HUDEP-2 (cell line): ENCODE measurements at regions not wholly inside any gene's neighbourhood (a gene's known extent, or its start where the extent isn't known, plus 50 kb on each side); places are given as distances from the start of the nearest gene placed in this dataset.
"Not testable (repeated sequence)": the region's sequence is repeated elsewhere in the genome, so short reads cannot be mapped to it uniquely, and the experiment has no call there.

Experiments
- DNase-seq, 76 experiments: peaks; one replicate each; lab custom pipeline; 2025; ENCODE audit not compliant: unreplicated experiment in 76 of 76; lab: John Stamatoyannopoulos, UW

DNA sequence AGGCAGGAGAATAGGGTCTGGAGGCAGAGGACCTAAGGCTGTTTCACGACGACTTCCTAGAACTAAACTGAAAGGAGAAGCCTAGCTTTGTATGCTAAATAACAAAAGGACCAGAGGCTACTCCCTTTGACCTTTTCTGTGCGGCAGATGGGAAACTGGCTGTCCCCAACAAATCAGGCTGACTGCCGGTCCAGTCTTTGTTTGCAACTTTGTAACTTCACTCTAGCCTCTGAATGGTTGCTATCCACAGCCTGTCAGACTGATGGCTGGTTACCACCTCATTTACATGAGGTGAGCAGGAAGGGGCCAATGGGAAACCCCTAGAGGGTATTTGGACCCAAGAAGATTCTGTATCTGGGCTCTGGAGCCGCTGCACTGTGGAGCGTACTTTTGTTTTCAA is 132.6 kb upstream of the SHH start:
- DNase-seq, result no peak

DNA sequence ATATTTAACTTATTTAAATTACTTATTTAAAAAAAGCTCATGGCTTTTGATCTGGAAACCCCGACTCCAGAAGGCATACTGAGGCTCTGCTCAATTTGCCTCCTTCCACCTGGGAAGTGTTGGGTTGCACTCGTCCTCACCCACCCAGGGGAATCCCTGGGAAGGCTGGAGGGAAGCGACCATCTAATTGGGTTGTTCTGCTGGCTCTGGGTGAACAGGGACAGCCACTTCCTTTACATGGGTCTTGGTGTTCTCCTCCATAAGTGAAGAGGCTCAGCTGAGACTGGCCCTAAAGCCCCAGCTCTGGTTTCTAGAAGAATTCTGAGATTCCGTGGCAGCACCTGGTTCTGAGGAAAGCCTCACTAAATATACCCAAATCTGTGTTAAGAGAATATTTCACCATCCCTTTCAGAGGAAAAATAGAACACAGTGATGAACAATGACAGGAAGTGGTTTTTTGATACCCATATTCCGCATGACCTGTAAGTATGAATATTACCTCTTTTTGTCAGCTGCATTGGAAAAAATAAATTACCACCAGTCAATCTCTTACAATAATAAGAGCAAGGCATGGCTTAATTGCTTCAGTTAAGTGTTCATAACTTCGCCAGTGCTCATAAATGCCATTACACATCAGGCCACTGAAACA is 131.1 kb upstream of the SHH start:
- DNase-seq, result no peak

DNA sequence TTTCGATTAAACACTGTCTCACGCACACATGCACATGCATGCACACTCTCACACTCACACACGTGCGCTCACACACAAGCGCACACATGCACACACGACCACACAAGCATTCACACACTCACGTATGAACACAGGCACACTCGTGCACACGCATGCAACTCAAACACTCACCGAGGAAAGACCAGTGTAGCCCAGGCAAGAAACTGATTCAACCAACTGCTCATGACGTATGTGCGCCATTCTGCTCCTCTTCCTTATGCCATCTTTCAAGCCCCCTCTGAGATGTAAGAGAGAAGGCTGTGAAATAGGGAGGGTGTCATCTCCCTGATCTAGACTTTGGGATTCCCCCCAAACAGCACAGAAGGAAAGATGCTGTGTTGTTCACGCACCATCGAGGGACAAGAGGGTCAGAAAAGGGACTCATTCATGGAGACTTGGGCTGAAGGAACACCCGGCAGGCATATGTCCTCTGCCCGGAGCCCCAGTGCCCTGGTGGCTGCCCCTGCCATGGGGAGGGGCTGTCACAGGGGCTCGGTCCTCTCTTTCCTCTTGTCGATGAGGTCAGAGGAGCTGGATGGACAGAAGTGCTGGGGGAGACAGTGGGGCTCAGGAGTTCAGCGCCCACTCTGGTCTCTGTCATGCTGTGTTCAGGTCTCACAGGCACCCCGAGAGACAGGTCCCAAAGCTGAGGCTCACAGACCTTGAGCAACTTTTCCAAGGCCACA is 130.1 kb upstream of the SHH start:
- DNase-seq, result no peak

DNA sequence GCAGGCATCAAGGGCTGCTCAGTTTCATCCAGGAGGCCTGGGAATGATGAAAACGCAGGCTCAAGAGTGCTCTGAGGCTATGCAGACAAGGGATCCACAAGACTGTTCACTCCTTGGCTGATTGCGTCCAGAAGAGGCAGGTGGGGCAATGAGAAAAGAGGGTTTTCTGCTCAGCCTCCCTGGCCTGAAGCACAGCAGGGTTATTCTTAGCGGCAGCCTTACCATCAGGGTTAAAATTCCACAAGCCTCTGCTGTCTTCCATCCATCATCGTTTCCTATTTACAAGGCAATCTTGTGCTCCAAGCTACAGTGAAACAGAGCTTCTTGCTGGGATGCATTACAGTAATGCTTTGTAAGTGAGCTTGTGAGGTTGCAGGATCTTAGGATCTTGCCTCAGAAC is 129.4 kb upstream of the SHH start:
- no peak for DNase-seq

DNA sequence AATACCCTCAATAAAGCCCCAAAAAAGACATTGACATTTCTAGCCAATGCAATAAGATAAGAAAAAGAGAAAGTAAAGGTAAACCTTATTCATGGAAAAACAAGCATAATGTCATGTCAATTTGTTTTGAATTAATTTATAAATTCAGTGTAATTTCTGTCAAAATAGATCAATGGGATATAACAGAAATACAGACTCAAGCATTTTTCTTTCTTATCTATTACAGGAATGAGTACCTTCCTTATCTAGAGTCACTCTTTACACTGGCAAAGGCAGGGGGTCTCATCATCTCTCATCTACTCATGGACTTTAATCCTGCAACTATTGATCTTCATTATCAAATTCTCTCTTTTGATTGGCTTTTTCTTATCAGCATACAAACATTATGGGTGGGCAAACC is 127.1 kb upstream of the SHH start:
- no peak for DNase-seq

DNA sequence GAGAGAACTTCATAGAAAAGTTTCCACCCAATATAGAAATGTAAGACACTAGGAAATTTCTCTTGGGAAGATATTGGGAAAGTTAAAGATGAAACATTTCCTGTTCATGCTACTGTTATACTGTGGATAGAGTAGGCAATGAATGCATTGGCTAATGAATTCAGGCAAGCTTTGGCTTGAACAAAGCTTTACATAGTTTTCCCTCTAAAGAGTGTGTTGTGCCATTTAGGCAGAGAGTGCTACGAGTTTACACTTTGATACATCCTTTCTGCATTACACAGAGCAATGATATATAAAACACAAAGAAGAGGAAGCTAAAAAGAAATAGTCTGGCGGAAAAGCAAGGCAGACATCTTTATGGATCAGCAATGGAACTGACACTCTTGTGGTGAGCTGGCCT is 125.9 kb upstream of the SHH start:
- DNase-seq, result no peak

DNA sequence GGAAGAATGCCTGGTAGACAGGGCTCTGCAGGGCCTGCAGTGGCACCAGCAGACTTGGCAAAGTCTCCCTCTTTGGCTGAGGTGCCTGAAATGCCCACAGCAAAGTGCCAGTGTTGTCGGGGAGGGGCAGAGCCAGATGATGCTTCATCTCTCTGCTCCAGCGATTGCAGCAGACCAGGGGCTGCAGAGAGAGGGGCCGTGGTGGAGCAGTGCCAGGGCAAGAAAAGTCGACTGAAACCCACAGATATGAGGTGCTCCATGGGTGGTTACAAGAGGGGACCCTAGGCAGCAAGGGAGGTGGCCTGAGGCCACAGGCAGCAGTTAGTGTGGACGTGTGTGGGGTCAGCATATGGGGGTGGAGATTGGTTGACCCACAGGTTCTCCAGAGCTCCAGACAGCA is 123.5 kb upstream of the SHH start:
- DNase-seq, result no peak

DNA sequence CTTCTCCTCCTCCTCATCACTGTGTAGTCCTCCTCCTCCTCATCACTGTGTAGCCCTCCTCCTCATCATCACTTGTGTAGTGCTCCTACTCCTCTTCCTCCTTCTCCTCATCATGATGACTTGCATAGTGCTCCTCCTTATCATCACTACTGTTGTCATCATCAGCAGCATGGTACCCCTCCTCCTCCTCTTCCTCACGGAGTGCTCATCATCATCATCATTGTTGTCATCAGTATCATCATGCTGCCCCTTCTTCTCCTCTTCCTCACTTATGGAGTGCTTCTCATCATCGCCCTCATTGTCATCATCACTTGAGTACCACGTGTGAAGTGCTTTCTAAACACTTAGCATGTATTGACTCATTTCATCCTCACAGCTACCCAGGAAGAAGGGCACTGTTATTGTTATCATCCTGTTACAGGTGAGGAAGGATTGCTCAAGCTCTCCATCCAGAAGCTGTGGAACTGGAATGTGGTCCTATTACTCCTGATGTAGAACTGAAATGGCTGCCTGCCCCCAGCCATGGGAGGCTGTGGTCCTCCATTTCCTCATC is 122.8 kb upstream of the SHH start:
- no peak for DNase-seq

DNA sequence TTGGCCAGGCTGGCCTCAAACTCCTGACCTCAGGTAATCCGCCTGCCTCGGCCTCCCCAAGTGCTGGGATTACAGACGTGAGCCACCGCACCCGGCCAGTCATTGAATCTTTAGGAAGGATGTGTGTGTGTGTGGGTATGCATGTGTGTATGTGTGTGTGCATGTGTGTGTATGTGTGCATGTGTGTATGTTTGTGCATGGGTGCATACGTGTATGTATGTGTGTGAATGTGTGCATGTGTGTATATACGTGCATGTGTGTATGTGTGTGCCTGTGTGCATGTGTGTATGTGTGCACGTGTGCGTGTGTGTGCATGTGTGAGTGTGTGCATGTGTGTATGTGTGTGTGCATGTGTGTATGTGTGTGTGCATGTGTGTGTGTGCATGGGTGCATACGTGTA is 120.1 kb upstream of the SHH start:
- not testable (repeated sequence) for DNase-seq

DNA sequence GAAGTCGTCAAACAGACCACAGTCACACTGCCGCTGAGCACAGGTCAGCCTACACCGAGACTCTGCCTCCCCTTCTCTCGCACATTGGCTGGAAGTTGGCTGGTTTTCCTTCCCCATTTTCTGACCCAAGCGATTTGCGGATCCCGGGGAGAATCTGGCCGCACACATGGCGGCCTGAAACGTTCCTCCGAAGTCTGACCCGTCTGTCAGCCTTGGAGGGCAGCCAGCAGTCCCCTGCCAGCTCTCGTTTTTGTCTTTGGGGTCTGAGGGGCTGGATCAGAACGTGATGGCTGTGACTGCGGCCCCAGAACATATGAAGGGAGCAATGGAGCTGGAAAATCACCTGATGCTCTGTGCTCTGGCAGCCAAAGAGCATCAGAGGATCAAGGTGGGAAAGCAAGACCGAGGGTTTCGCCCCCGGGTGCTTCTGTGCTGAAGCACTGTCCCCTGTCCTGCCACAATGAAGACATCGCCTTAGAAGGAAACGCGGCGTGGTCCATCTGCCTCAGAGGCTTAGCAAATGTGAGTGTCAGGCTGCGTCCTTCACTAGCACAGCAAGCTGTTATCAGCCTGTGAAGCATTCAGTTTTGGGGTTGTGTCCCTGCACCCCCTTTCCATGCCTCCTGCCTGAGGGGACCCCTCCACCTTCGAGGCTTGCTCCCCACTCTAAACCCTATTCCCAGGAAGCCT is 119.3 kb upstream of the SHH start:
- DNase-seq, result no peak

DNA sequence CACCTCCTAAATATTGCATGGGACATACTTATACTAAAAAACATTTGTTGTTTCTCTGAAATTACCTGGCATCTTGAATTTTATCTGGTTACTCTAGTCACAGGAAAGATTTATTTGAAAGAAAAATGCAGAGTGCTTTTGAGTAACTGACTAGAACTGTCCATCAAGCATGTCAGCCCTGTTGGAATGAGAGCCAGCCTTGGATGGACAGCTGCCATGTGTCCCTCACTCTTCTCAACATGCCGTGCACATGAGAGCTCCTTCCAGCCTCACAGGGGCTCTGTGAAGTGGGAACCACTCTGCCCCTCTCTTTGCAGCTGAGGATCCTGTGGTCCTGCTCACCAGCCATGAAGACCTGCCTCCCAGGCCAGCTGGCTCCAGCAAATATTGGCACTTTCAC is 118.3 kb upstream of the SHH start:
- no peak for DNase-seq

DNA sequence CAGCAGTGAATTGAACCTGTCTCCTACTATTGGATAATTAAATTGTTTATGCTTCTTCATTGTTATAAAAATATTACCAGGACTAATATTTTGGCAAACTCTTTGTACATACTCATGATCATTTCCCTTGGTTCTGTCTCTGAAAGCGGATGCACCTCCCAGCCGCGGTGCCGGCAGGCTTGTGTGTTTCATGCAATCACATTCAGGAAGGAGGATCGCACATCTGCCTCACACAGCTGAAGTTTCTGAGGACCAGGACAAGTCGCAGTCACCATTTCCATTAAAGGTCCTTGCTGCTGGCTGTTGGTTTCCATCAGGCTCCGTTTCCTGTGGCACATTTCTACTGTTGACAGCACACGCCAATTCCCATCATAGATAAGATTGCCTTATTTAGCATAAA is 117.8 kb upstream of the SHH start:
- DNase-seq, result no peak

DNA sequence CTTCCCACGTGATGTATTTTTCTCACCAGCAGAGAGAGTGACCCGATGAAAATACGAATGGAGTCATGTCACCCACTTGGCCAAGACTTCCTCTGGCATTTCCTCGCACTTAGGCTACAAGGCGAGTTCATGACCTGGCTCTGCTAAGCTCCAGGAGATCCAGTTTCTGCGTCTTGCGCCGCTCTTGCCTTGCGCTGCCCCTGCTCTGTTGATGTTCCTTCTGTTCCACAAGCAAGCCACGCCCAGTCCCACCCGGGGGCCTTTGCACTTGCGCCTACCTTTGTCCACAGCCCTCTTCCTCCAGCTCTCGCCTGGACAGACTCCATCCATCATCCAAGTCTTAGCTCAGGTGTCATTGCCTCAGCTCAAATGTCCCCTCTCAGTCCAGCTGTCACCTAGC is 116.3 kb upstream of the SHH start:
- DNase-seq, result no peak

DNA sequence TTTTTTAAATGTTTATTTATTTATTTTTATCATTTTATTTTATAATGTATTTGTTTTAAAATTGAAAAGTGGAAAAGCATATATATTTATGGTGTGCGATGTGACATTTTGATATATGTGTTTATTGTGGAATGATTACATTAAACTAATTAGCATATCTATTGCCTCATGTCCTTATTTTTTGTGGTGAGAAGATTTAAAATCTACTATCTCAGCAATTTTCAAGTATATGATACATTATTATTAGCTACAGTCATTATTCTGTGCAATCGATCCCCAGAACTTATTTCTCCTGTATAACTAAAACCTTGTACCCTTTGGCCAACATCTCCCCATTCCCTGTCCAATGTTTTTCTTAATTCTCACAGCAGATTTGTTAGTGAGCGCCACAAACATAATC is 115.6 kb upstream of the SHH start:
- no peak for DNase-seq

DNA sequence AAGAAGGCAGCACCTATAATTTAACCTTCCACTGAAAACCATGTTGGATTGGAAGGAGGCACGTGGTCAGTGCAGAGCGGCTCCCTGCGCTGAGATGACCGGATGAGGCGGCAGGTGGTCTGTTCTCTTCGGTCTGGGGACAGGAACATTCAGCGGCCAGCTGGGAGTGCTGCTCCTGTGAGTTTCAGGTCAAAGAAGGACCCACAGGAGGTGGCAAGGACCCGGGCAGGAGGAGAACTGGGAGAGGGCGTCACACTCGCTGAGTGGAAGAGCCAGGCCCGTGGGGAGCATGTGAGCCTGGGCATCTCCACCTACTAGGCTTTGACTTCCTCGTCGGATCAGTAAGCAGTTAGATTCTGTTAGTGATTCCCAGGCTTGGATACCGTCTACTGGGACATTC is 113.4 kb upstream of the SHH start:
- no peak for DNase-seq

DNA sequence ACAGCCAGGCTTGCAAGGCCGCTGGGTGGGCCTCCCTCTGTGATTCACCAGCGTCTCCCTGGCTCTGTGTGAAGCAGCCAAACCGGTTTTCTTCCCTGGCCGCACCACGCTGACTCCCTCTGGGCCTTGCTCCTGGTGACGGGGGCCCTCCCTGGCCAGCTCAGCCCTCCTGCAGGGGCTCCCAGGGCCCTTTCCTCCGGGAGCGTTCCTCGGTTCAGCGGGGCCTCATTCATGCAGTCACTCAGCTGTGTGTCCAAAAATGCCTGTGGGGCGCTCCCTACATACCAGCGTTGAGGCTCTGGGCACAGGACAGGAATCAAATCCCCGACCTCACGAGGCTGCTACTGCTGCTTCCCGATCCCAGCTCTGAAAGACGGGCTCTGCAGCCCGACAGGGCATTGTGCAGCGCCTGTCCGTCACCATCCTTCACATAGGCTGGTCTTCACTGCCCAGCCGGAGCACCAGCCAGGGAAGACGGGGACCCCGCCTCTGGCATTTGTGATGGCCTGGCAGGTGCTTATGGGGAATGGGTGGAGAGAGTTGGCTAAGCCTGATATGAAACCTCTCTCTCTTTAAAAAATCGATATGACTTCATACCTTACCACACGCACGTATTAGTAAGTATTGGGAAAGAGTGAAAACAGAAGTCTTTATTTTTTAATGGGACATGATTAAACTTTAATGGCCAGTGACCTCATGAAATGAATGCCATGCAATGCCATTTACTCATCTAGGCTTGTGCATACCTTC is 110.0 kb upstream of the SHH start:
- DNase-seq, result no peak

DNA sequence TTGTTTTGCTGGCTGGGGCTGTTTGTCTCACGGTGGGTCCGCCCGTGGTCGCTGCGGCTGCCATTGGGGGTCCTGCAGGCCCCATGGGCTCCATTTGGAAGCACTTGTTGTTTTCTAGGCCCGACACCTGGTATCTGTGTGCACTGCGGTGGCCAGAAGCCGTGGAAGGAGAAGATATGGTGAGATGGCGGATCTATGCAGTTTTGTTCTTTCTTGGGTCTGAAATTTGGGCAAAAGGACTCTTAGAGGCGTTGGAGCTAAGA is 109.5 kb upstream of the SHH start:
- DNase-seq, result no peak

DNA sequence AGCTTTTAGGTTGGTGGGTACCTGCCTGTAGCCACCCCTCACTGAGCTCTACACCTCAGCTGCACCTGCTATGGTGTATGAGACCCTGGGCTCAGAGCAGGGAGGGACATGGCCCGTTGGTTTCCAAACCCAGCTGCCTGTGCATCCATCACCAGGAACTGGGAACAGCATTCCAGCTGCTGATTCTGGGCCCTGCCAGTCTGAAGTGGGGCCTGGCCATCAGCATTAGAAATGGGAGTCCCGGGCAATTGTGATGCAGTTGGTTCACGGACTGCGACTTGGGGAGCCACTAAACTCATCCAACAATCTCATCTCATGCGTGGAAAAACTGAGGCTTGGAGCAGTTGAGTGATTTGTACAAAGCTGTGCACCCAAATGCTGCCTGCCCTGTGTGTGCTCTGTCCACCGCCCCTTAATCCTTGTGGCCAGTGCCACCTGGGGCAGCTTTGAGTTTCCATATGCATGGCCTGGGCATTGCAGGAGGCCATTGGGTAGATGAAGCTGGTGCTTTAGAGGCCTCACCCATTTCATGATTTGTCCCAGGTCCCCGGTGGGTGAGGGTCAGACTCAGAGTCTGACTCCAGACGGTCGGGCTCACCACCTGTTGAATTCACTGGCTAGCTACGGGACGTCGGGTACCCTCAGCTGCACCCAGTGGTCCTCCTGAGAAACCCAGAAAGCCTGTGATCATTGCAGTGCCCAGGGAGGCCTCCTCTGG is 109.0 kb upstream of the SHH start:
- no peak for DNase-seq

DNA sequence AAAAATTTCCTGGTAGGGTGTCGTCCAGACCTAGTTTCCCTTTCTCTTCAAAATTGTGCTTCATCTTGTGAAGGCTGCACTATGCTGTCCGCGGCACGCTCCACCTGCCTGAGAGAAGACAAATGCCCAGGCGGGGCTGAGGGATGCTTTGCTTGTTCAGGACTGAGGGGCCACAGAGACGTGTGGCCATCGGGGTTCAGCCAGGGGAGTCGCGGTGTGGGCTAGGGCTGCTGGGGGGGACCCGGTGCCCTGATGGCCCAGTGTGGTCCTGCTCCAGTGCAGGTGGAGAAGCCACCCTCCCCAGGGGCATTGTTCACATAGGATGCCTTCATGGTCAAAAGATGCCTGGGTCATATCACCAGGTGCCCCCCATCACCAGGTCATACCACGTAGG is 107.8 kb upstream of the SHH start:
- DNase-seq, result no peak

DNA sequence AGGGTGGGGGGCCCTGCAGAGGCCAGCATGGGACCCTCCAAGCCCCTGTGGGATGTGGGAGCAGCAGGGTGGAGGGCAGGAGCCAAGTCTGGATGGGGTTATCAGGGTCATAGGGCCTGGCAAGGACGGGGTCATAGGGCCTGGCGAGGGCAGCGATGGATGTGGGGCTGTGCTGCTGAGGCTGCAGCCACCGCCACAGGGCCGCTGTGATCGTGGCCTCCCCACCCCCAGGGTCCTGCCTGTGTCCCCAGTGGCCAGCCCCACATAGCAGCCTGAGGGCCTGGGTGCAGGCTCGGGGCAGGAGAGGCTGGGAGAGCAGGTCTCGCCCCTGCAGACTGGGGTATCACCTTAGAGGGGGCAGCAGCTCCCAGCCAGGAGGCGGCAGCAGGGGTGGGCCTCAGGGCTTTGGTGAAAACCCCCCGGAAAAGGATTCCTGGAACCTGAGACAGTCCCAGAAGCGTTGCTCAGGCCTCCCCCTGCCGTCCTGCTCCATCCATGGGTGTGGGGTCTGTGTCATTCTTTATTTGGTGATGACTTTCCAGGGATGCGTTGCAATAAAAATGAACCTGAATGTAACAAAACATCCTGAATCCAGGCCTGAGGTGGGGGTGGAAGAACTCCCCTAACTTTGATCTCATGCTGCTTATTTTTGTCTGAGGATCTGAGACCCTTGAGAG is 107.3 kb upstream of the SHH start:
- no peak for DNase-seq
